H9 (cell line): ENCODE measurements at regions not wholly inside any gene's neighbourhood (a gene's known extent, or its start where the extent isn't known, plus 50 kb on each side); places are given as distances from the start of the nearest gene placed in this dataset.
"Not testable (repeated sequence)": the region's sequence is repeated elsewhere in the genome, so short reads cannot be mapped to it uniquely, and the experiment has no call there.

Source experiments
- DNase-seq: peaks from one replicate; pipeline ENCODE4 v3.0.0-alpha.2; 2017
- H2AFZ ChIP-seq: one replicate; pipeline ENCODE4 v1.6.1; 2013; ENCODE audit warnings: mild to moderate bottlenecking, low read length, control low read depth, moderate library complexity
- H2AK5ac ChIP-seq: 2 replicates; pipeline ENCODE4 v1.6.1; 2013; ENCODE audit warnings: low read length, control low read depth, mixed read lengths; ENCODE audit not compliant: insufficient read length
- H2BK120ac ChIP-seq: one replicate; pipeline ENCODE4 v1.6.1; 2013; ENCODE audit warnings: low read depth, mild to moderate bottlenecking, low read length, control low read depth, inconsistent platforms; ENCODE audit not compliant: poor library complexity, severe bottlenecking
- H2BK12ac ChIP-seq: 2 replicates; pipeline ENCODE4 v1.6.1; 2013; ENCODE audit warnings: low read length, control low read depth, mixed read lengths, low read depth; ENCODE audit not compliant: insufficient read length
- H2BK15ac ChIP-seq: 2 replicates; pipeline ENCODE4 v1.6.1; 2013; ENCODE audit warnings: low read depth, low read length, control low read depth
- H2BK20ac ChIP-seq: one replicate; pipeline ENCODE4 v1.6.1; 2013; ENCODE audit warnings: low read depth, mild to moderate bottlenecking, low read length, control low read depth, inconsistent platforms; ENCODE audit not compliant: poor library complexity, severe bottlenecking
- H2BK5ac ChIP-seq: 2 replicates; pipeline ENCODE4 v1.6.1; 2013; ENCODE audit warnings: low read length, control low read depth, mixed read lengths; ENCODE audit not compliant: insufficient read length
- H3K14ac ChIP-seq: 2 replicates; pipeline ENCODE4 v1.6.1; 2013; ENCODE audit warnings: low read length, control low read depth; ENCODE audit not compliant: insufficient read depth
- H3K18ac ChIP-seq: 2 replicates; pipeline ENCODE4 v1.6.1; 2013; ENCODE audit warnings: low read depth, mild to moderate bottlenecking, mixed read lengths, low read length, control low read depth; ENCODE audit not compliant: insufficient read length
- H3K23ac ChIP-seq: 2 replicates; pipeline ENCODE4 v1.6.1; 2013; ENCODE audit warnings: low read length, control low read depth, mixed read lengths, low read depth; ENCODE audit not compliant: insufficient read length
- H3K23me2 ChIP-seq: 2 replicates; pipeline ENCODE4 v1.6.1; 2013; ENCODE audit warnings: low read depth, mild to moderate bottlenecking, mixed read lengths, low read length, control low read depth; ENCODE audit not compliant: insufficient read length, poor library complexity, severe bottlenecking
- H3K27ac ChIP-seq: 2 replicates; pipeline ENCODE4 v1.5.1; 2013; ENCODE audit warnings: low read length, control low read depth, mixed read lengths, low read depth; ENCODE audit not compliant: insufficient read length
- H3K27me3 ChIP-seq: 2 replicates; pipeline ENCODE4 v1.6.1; 2013; ENCODE audit warnings: low read length, control low read depth, inconsistent platforms; ENCODE audit not compliant: insufficient read depth
- H3K4ac ChIP-seq: 2 replicates; pipeline ENCODE4 v1.6.1; 2013; ENCODE audit warnings: low read depth, mild to moderate bottlenecking, control low read depth, inconsistent platforms, low read length, moderate library complexity
- H3K4me1 ChIP-seq: 2 replicates; pipeline ENCODE4 v1.6.1; 2013; ENCODE audit warnings: low read length, control low read depth, inconsistent platforms; ENCODE audit not compliant: insufficient read depth
- H3K4me2 ChIP-seq: 2 replicates; pipeline ENCODE4 v1.6.1; 2013; ENCODE audit warnings: low read length, control low read depth, mixed read lengths; ENCODE audit not compliant: insufficient read length, insufficient read depth
- H3K56ac ChIP-seq: 2 replicates; pipeline ENCODE4 v1.6.1; 2013; ENCODE audit warnings: low read depth, mild to moderate bottlenecking, mixed read lengths, low read length, control low read depth; ENCODE audit not compliant: insufficient read length
- H3K79me1 ChIP-seq: 2 replicates; pipeline ENCODE4 v1.6.1; 2013; ENCODE audit warnings: low read depth, mild to moderate bottlenecking, moderate library complexity, low read length, control low read depth, inconsistent platforms; ENCODE audit not compliant: insufficient read depth, poor library complexity, severe bottlenecking
- H3K79me2 ChIP-seq: 2 replicates; pipeline ENCODE4 v1.6.1; 2013; ENCODE audit warnings: low read length, control low read depth, inconsistent platforms; ENCODE audit not compliant: insufficient read depth
- H3K9ac ChIP-seq: 2 replicates; pipeline ENCODE4 v1.6.1; 2013; ENCODE audit warnings: low read length, control low read depth, mixed read lengths; ENCODE audit not compliant: insufficient read length; ENCODE audit errors: extremely low read depth
- H3K9me3 ChIP-seq: one replicate; pipeline ENCODE4 v1.6.1; 2013; ENCODE audit warnings: low read depth, low read length, inconsistent platforms; ENCODE audit not compliant: control insufficient read depth
- H3T11ph ChIP-seq: one replicate; pipeline ENCODE4 v1.6.1; 2013; ENCODE audit warnings: mild to moderate bottlenecking, low read length, control low read depth, inconsistent platforms
- H4K20me1 ChIP-seq: one replicate; pipeline ENCODE4 v1.6.1; 2013; ENCODE audit not compliant: control insufficient read depth, insufficient read length, insufficient read depth
- H4K5ac ChIP-seq: 2 replicates; pipeline ENCODE4 v1.6.1; 2013; ENCODE audit warnings: low read depth, mild to moderate bottlenecking, mixed read lengths, low read length, control low read depth; ENCODE audit not compliant: insufficient read length
- H4K8ac ChIP-seq: replicated peaks from 2 replicates; pipeline ENCODE4 v1.6.1; 2013; ENCODE audit warnings: low read length, control low read depth, mixed read lengths, low read depth; ENCODE audit not compliant: insufficient read length
- H4K91ac ChIP-seq: 2 replicates; pipeline ENCODE4 v1.6.1; 2013; ENCODE audit warnings: low read depth, mild to moderate bottlenecking, moderate library complexity, mixed read lengths, low read length, control low read depth; ENCODE audit not compliant: insufficient read length
- H3K27ac Mint-ChIP-seq, 3 experiments: 2 replicates in 2 of 3; 3 replicates in 1 of 3; pipeline ENCODE4 v1.8.0; 2020 to 2021; ENCODE audit warnings: mixed read lengths in 3 of 3, mild to moderate bottlenecking in 1 of 3, moderate library complexity in 1 of 3
- H3K27me3 Mint-ChIP-seq: 2 replicates; pipeline ENCODE4 v1.8.0; 2021; ENCODE audit warnings: low read depth, mild to moderate bottlenecking, moderate library complexity, mixed read lengths
- H3K36me3 Mint-ChIP-seq, 3 experiments: 2 replicates in 2 of 3; 3 replicates in 1 of 3; pipeline ENCODE4 v1.8.0; 2020 to 2021; ENCODE audit warnings: low read depth in 3 of 3, mixed read lengths in 3 of 3; ENCODE audit not compliant: insufficient read depth in 1 of 3
- H3K4me1 Mint-ChIP-seq, 2 experiments: 2 replicates each; pipeline ENCODE4 v1.8.0; 2020; ENCODE audit warnings: mixed read lengths in 2 of 2
- H3K4me3 Mint-ChIP-seq, 2 experiments: 2 replicates in 1 of 2; 3 replicates in 1 of 2; pipeline ENCODE4 v1.8.0; 2020 to 2021; ENCODE audit warnings: mild to moderate bottlenecking in 2 of 2, mixed read lengths in 2 of 2, moderate library complexity in 1 of 2
- H3K9me3 Mint-ChIP-seq, 2 experiments: 2 replicates in 1 of 2; 3 replicates in 1 of 2; pipeline ENCODE4 v1.8.0; 2020; ENCODE audit warnings: mild to moderate bottlenecking in 2 of 2, mixed read lengths in 2 of 2, moderate library complexity in 1 of 2
- WGBS: extraction: QIAGEN DNeasy Blood & Tissue Kit; methylation state at CpG from one replicate; pipeline ENCODE4 v1.1.7; 2013; ENCODE audit warnings: missing lambda C conversion rate, low lambda C conversion rate, mixed read lengths; ENCODE audit not compliant: insufficient read length; ENCODE audit errors: extremely low coverage; 5-methylcytosine and 5-hydroxymethylcytosine counted together
- TF ChIP-seq, protein P1 (sequence below): fragments of 200-600 bp; sonication (generic); conservative IDR thresholded peaks from 3 replicates; pipeline ENCODE4 v1.8.0; 2021; ENCODE audit warnings: antibody characterized with exemption, mild to moderate bottlenecking

DNA sequence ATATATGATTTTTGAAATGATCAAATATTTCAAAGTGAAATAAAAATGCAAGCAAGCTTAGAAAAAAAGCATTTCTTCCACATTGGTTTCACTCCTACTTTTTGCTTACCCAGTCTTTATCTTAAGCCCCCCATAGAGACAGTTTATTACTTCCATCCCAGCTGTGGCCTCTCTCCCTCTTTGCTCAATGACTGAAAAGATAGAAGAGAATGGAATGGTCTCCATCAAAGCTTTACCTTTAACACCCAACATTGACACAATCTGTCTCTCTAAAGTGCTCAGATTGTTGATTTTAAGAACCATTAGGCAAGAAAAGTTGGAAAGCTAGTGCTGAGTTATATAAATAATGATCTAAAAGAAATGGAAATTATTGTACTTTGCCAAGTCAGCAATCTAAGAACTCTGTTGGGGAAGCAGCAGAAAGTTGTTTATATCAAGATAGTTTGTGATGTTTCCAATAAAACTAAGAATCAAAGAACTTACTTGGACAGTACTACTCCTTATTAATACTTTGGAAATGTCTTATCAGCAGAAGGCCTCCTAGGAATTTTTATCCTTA is 277.5 kb upstream of the NREP start:
- H2BK15ac ChIP-seq, result no peak overlapping the region
- no peaks in the 10 kb centered on the region for H3K4me1 Mint-ChIP-seq
- no peaks in the 10 kb centered on the region; a peak in 1 of 5 replicates for H3K9me3 Mint-ChIP-seq
- H3K4me3 Mint-ChIP-seq, result no peak overlapping the region
- H3K14ac ChIP-seq, result no peak overlapping the region
- H2BK120ac ChIP-seq, result no peak overlapping the region
- DNase-seq, result no peak
- TF ChIP-seq, protein P1, sequence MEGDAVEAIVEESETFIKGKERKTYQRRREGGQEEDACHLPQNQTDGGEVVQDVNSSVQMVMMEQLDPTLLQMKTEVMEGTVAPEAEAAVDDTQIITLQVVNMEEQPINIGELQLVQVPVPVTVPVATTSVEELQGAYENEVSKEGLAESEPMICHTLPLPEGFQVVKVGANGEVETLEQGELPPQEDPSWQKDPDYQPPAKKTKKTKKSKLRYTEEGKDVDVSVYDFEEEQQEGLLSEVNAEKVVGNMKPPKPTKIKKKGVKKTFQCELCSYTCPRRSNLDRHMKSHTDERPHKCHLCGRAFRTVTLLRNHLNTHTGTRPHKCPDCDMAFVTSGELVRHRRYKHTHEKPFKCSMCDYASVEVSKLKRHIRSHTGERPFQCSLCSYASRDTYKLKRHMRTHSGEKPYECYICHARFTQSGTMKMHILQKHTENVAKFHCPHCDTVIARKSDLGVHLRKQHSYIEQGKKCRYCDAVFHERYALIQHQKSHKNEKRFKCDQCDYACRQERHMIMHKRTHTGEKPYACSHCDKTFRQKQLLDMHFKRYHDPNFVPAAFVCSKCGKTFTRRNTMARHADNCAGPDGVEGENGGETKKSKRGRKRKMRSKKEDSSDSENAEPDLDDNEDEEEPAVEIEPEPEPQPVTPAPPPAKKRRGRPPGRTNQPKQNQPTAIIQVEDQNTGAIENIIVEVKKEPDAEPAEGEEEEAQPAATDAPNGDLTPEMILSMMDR, result no peak
- no peak overlapping the region for H4K5ac ChIP-seq
- no peak overlapping the region for H3K27ac Mint-ChIP-seq
- H3K36me3 Mint-ChIP-seq, result no peaks in the 10 kb centered on the region
- no peaks in the 10 kb centered on the region for H3K27me3 ChIP-seq
- H3T11ph ChIP-seq, result no peak overlapping the region
- no peaks in the 10 kb centered on the region; the same call in 1 of the 2 replicates for H3K27me3 Mint-ChIP-seq
- H3K4me1 ChIP-seq, result no peaks in the 10 kb centered on the region
- no peak overlapping the region for H2AFZ ChIP-seq
- no peak overlapping the region for H3K9ac ChIP-seq
- no peaks in the 10 kb centered on the region for H3K23me2 ChIP-seq
- no peak overlapping the region for H3K56ac ChIP-seq
- H2BK5ac ChIP-seq, result no peak overlapping the region
- H3K18ac ChIP-seq, result no peak overlapping the region
- H3K4ac ChIP-seq, result no peak overlapping the region
- H3K79me2 ChIP-seq, result no peaks in the 10 kb centered on the region
- no peak overlapping the region for H2BK20ac ChIP-seq
- H4K91ac ChIP-seq, result no peak overlapping the region
- H4K8ac ChIP-seq, result no peak overlapping the region
- no peaks in the 10 kb centered on the region for H3K9me3 ChIP-seq
- H3K23ac ChIP-seq, result no peak overlapping the region
- no peak overlapping the region for H2AK5ac ChIP-seq
- no peak overlapping the region for H3K4me2 ChIP-seq
- no peak overlapping the region for H3K27ac ChIP-seq
- no peak overlapping the region for H2BK12ac ChIP-seq
- H4K20me1 ChIP-seq, result no peaks in the 10 kb centered on the region
- H3K79me1 ChIP-seq, result no peaks in the 10 kb centered on the region

- H2BK12ac ChIP-seq, H3K27ac ChIP-seq, DNase-seq, H2BK5ac ChIP-seq, H3K36me3 Mint-ChIP-seq, H3K79me1 ChIP-seq, H3K9ac ChIP-seq, H4K91ac ChIP-seq, H3T11ph ChIP-seq, H3K9me3 ChIP-seq, H2BK15ac ChIP-seq, H2BK20ac ChIP-seq, H2AFZ ChIP-seq, H3K4me1 Mint-ChIP-seq, H3K4me3 Mint-ChIP-seq, H2AK5ac ChIP-seq, H4K20me1 ChIP-seq, H3K23me2 ChIP-seq, H3K79me2 ChIP-seq, H3K23ac ChIP-seq, H4K5ac ChIP-seq, H3K27ac Mint-ChIP-seq, H3K27me3 ChIP-seq, H3K4me2 ChIP-seq, H4K8ac ChIP-seq, H2BK120ac ChIP-seq, H3K9me3 Mint-ChIP-seq, H3K18ac ChIP-seq, H3K27me3 Mint-ChIP-seq, H3K56ac ChIP-seq, H3K4me1 ChIP-seq, H3K4ac ChIP-seq, H3K14ac ChIP-seq: not testable (repeated sequence)
- WGBS, result no CpG with 5 or more reads among the region's 3 CpGs
Measured at GRCh38 chr5:112026879-112027278, 269.9 kb upstream of the NREP start.
